Trophoblast cell (in vitro differentiated cells and primary cell): ENCODE measurements at regions not wholly inside any gene's neighbourhood (a gene's known extent, or its start where the extent isn't known, plus 50 kb on each side); places are given as distances from the start of the nearest gene placed in this dataset.

Experiments
- DNase-seq, 2 donors: peaks; one replicate each; pipeline ENCODE4 v3.0.0-alpha.2; 2016
- H2AFZ ChIP-seq: 2 replicates; pipeline ENCODE4 v1.6.1; 2013; ENCODE audit warnings: low read length, moderate library complexity, mild to moderate bottlenecking; ENCODE audit not compliant: insufficient read depth, poor library complexity
- H2AK5ac ChIP-seq: 2 replicates; pipeline ENCODE4 v1.6.1; 2013; ENCODE audit warnings: mild to moderate bottlenecking, low read length
- H2BK120ac ChIP-seq: 2 replicates; pipeline ENCODE4 v1.6.1; 2013; ENCODE audit warnings: low read length, mild to moderate bottlenecking, moderate library complexity; ENCODE audit not compliant: insufficient read depth, poor library complexity
- H2BK12ac ChIP-seq: 2 replicates; pipeline ENCODE4 v1.6.1; 2013; ENCODE audit warnings: mild to moderate bottlenecking, low read length, moderate library complexity
- H2BK5ac ChIP-seq: 2 replicates; pipeline ENCODE4 v1.6.1; 2013; ENCODE audit warnings: low read length, low read depth, moderate library complexity, mild to moderate bottlenecking; ENCODE audit not compliant: poor library complexity
- H3K14ac ChIP-seq: 2 replicates; pipeline ENCODE4 v1.6.1; 2013; ENCODE audit warnings: mild to moderate bottlenecking, low read length
- H3K18ac ChIP-seq: 2 replicates; pipeline ENCODE4 v1.6.1; 2013; ENCODE audit warnings: mild to moderate bottlenecking, low read length
- H3K23ac ChIP-seq: 2 replicates; pipeline ENCODE4 v1.6.1; 2013; ENCODE audit warnings: low read length
- H3K27ac ChIP-seq: 2 replicates; pipeline ENCODE4 v1.5.1; 2013; ENCODE audit warnings: low read depth, mild to moderate bottlenecking, inconsistent platforms, low read length, moderate library complexity
- H3K27me3 ChIP-seq: 2 replicates; pipeline ENCODE4 v1.6.1; 2013; ENCODE audit warnings: inconsistent platforms, mild to moderate bottlenecking, low read length, moderate library complexity; ENCODE audit not compliant: insufficient read depth
- H3K36me3 ChIP-seq, 2 experiments: 1 replicate in 1 of 2; 2 replicates in 1 of 2; pipeline ENCODE4 v1.6.1; 2013; ENCODE audit warnings: low read length in 2 of 2, mild to moderate bottlenecking in 2 of 2, moderate library complexity in 1 of 2; ENCODE audit not compliant: insufficient read depth in 2 of 2, control insufficient read depth in 1 of 2
- H3K4ac ChIP-seq: 2 replicates; pipeline ENCODE4 v1.6.1; 2013; ENCODE audit warnings: low read depth, mild to moderate bottlenecking, low read length, moderate library complexity
- H3K4me1 ChIP-seq, 2 experiments: 1 replicate in 1 of 2; 2 replicates in 1 of 2; pipeline ENCODE4 v1.6.1; 2013; ENCODE audit warnings: low read length in 2 of 2, mild to moderate bottlenecking in 2 of 2, moderate library complexity in 1 of 2; ENCODE audit not compliant: insufficient read depth in 2 of 2, control insufficient read depth in 1 of 2
- H3K4me2 ChIP-seq: 2 replicates; pipeline ENCODE4 v1.6.1; 2013; ENCODE audit warnings: inconsistent platforms, mild to moderate bottlenecking, low read length, moderate library complexity
- H3K4me3 ChIP-seq: 2 replicates; pipeline ENCODE4 v1.5.1; 2013; ENCODE audit warnings: mild to moderate bottlenecking, low read depth, low read length, inconsistent platforms
- H3K79me1 ChIP-seq: one replicate; pipeline ENCODE4 v1.6.1; 2013; ENCODE audit warnings: low read length
- H3K79me2 ChIP-seq: 2 replicates; pipeline ENCODE4 v1.6.1; 2013; ENCODE audit warnings: low read length, mild to moderate bottlenecking; ENCODE audit not compliant: control insufficient read depth, insufficient read depth, poor library complexity
- H3K9ac ChIP-seq: 2 replicates; pipeline ENCODE4 v1.6.1; 2013; ENCODE audit warnings: mild to moderate bottlenecking, low read length
- H3K9me3 ChIP-seq: 2 replicates; pipeline ENCODE4 v1.6.1; 2013; ENCODE audit warnings: low read depth, mild to moderate bottlenecking, control low read depth, inconsistent platforms, low read length; ENCODE audit not compliant: insufficient read depth
- H4K12ac ChIP-seq: 2 replicates; pipeline ENCODE4 v1.6.1; 2013; ENCODE audit warnings: low read depth, mild to moderate bottlenecking, low read length, moderate library complexity
- H4K8ac ChIP-seq: 2 replicates; pipeline ENCODE4 v1.6.1; 2013; ENCODE audit warnings: low read depth, mild to moderate bottlenecking, low read length, moderate library complexity
- H4K91ac ChIP-seq: one replicate; pipeline ENCODE4 v1.6.1; 2013; ENCODE audit warnings: low read depth, mild to moderate bottlenecking, low read length, moderate library complexity
- WGBS: extraction: QIAGEN DNeasy Blood & Tissue Kit; methylation state at CpG from one replicate; pipeline ENCODE4 v1.1.7; 2013; ENCODE audit warnings: missing lambda C conversion rate; ENCODE audit not compliant: insufficient read length, insufficient coverage; ENCODE audit errors: extremely low coverage; 5-methylcytosine and 5-hydroxymethylcytosine counted together

GRCh38 chr6:139886396-139886795, 511.9 kb upstream of the CITED2 start:
- Histone ChIP-seq H2BK12ac (no peak overlapping the region), H3K14ac (no peak overlapping the region), H3K23ac (no peak overlapping the region), H3K4me1 (peaks cover 3 to 9% of the 10 kb centered on the region in 2 experiments), H3K9ac (no peak overlapping the region), H3K27me3 (no peaks in the 10 kb centered on the region), H2AK5ac (no peak overlapping the region), H2BK120ac (no peak overlapping the region), H3K79me2 (no peaks in the 10 kb centered on the region), H4K8ac (no peak overlapping the region), H2AFZ (no peak overlapping the region), H4K12ac (no peak overlapping the region), H3K4me2 (no peak overlapping the region), H3K4ac (no peak overlapping the region), H3K4me3 (no peak overlapping the region), H2BK5ac (no peak overlapping the region), H3K18ac (no peak overlapping the region), H3K36me3 (no peaks in the 10 kb centered on the region), H3K9me3 (no peaks in the 10 kb centered on the region), H3K27ac (no peak overlapping the region), H4K91ac (no peak overlapping the region), H3K79me1 (peaks cover 12% of the 10 kb centered on the region)
- no CpG with 5 or more reads among the region's 6 CpGs for WGBS
- peak in 1 of 2 donors; percentile 48 for DNase-seq

- Histone ChIP-seq H4K91ac (no peak overlapping the region), H3K14ac (no peak overlapping the region), H3K4me3 (no peak overlapping the region), H3K9me3 (no peaks in the 10 kb centered on the region), H3K27me3 (no peaks in the 10 kb centered on the region), H2AK5ac (no peak overlapping the region), H4K12ac (no peak overlapping the region), H3K23ac (no peak overlapping the region), H2BK120ac (no peak overlapping the region), H2BK5ac (no peak overlapping the region), H3K4ac (no peak overlapping the region), H3K27ac (no peak overlapping the region), H3K4me2 (no peak overlapping the region), H3K79me2 (no peaks in the 10 kb centered on the region), H4K8ac (no peak overlapping the region), H2AFZ (no peak overlapping the region), H3K9ac (no peak overlapping the region), H3K79me1 (peaks cover 12% of the 10 kb centered on the region), H3K4me1 (peaks cover 3 to 9% of the 10 kb centered on the region in 2 experiments), H3K18ac (no peak overlapping the region), H3K36me3 (no peaks in the 10 kb centered on the region), H2BK12ac (no peak overlapping the region)
- no CpG with 5 or more reads among the region's 1 CpG for WGBS
- no peak for DNase-seq
These were observed 511.5 kb upstream of the CITED2 start for GRCh38 chr6:139885909-139886308.

DNA sequence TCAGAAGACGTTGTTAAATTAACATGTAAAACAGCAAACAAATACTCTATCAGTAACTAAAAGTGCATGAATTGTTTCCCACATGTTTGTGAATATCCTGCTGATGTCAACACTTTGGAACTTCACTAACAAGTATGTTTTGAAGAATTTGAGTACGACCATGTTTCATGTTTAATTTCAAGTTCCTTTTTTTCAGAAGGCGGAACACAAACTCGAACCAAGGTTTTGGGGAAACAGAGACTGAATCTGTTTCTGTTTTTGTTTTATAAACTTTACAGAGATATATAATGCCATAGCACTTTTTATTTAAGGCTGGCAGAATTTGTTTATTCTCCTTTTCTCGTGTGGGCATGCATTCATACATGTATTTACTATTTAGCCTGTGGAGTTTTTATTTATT, 509.3 kb upstream of the CITED2 start:
- Histone ChIP-seq H3K9ac (no peak overlapping the region), H4K91ac (no peak overlapping the region), H4K12ac (no peak overlapping the region), H2BK12ac (no peak overlapping the region), H3K27ac (peak overlapping the region; percentile 94), H2BK5ac (no peak overlapping the region), H3K79me1 (peaks cover 12% of the 10 kb centered on the region), H3K27me3 (no peaks in the 10 kb centered on the region), H3K4ac (no peak overlapping the region), H3K23ac (no peak overlapping the region), H2AFZ (no peak overlapping the region), H3K79me2 (no peaks in the 10 kb centered on the region), H4K8ac (no peak overlapping the region), H3K36me3 (no peaks in the 10 kb centered on the region), H3K4me2 (no peak overlapping the region), H3K14ac (no peak overlapping the region), H3K4me3 (no peak overlapping the region), H2AK5ac (no peak overlapping the region), H3K9me3 (no peaks in the 10 kb centered on the region), H3K18ac (no peak overlapping the region), H2BK120ac (no peak overlapping the region), H3K4me1 (peaks cover 3 to 9% of the 10 kb centered on the region in 2 experiments)
- DNase-seq, result peak in 1 of 2 donors; percentile 52
- WGBS, result no CpG with 5 or more reads among the region's 5 CpGs

DNA sequence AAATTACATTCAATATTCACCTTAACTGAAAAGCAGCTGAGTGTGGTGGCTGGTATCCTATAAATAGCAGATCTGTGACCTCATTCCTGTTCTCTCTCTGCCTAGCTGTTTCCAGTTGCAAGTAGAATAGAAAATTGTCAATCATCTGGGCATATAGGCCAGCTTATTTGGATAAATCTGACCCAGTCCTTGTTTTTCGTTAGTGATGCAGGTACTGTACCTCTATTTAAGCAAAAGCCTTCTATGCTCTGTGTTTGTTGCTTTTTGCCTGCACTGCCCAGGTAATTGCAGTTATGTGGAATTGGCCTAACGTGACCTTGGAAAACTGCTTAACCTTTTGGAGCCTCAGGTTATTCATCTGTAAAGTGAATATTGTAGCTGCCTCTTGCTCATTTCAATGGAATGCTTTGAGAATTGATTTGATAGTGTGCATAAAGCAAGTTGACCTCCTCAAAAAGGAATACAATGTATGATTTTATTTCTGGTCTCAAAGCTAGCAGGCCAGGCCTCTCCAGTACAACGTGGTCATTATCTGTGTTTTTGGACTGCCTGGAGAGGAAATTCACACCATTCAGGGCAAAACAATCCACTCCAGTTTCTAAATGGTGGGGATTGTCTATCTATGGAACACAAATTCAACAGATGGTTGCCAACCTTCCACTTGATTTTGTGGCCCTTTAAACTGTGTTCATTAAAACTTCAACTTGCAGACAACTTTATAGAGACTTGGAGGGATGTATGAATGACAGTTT, 508.7 kb upstream of the CITED2 start:
- Histone ChIP-seq H3K9ac (no peak overlapping the region), H3K4me3 (no peak overlapping the region), H4K91ac (no peak overlapping the region), H3K27me3 (no peaks in the 10 kb centered on the region), H3K4ac (no peak overlapping the region), H3K79me2 (no peaks in the 10 kb centered on the region), H2AK5ac (no peak overlapping the region), H3K9me3 (no peaks in the 10 kb centered on the region), H4K8ac (no peak overlapping the region), H3K27ac (peak overlapping the region; percentile 94), H3K23ac (no peak overlapping the region), H3K18ac (no peak overlapping the region), H3K14ac (no peak overlapping the region), H3K36me3 (no peaks in the 10 kb centered on the region), H2BK120ac (no peak overlapping the region), H3K4me2 (no peak overlapping the region), H2BK5ac (peak overlapping the region; percentile 58), H2BK12ac (no peak overlapping the region), H3K4me1 (peaks cover 3 to 9% of the 10 kb centered on the region in 2 experiments), H3K79me1 (peaks cover 12% of the 10 kb centered on the region), H2AFZ (no peak overlapping the region), H4K12ac (no peak overlapping the region)
- no CpG with 5 or more reads among the region's 3 CpGs for WGBS
- DNase-seq, result no peak
